Upper lobe of left lung (tissue), 4 donors: ENCODE measurements at regions not wholly inside any gene's neighbourhood (a gene's known extent, or its start where the extent isn't known, plus 50 kb on each side); places are given as distances from the start of the nearest gene placed in this dataset.

Experiments
- EP300 ChIP-seq, 4 donors: sonication (generic); formaldehyde crosslinking; IDR thresholded peaks; one replicate each; pipeline ENCODE4 v1.5.1; 2017; ENCODE audit warnings: antibody characterized with exemption in 4 of 4, control low read depth in 2 of 4
- POLR2A ChIP-seq, 4 donors: fragments of 450-650 bp; IDR thresholded peaks; one replicate each; pipeline ENCODE4 v1.5.1; 2016 to 2017; ENCODE audit warnings: antibody characterized with exemption in 4 of 4, mild to moderate bottlenecking in 2 of 4
- TF ChIP-seq, protein P1 (sequence below), 6 experiments: fragments of 450-650 bp in 4 of 6; fragments of 200-600 bp in 2 of 6; sonication (generic) in 2 of 6; IDR thresholded peaks; one replicate each; pipeline ENCODE4 v1.5.1; 2016 to 2019; ENCODE audit warnings: antibody characterized with exemption in 6 of 6

- TF ChIP-seq, protein P1, sequence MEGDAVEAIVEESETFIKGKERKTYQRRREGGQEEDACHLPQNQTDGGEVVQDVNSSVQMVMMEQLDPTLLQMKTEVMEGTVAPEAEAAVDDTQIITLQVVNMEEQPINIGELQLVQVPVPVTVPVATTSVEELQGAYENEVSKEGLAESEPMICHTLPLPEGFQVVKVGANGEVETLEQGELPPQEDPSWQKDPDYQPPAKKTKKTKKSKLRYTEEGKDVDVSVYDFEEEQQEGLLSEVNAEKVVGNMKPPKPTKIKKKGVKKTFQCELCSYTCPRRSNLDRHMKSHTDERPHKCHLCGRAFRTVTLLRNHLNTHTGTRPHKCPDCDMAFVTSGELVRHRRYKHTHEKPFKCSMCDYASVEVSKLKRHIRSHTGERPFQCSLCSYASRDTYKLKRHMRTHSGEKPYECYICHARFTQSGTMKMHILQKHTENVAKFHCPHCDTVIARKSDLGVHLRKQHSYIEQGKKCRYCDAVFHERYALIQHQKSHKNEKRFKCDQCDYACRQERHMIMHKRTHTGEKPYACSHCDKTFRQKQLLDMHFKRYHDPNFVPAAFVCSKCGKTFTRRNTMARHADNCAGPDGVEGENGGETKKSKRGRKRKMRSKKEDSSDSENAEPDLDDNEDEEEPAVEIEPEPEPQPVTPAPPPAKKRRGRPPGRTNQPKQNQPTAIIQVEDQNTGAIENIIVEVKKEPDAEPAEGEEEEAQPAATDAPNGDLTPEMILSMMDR (IDR thresholded peaks at IDR 0.05), result no peak
- TF ChIP-seq POLR2A (IDR thresholded peaks at IDR 0.05) (no peak), EP300 (IDR thresholded peaks at IDR 0.05) (no peak)
Observed at GRCh38 chr10:90458054-90458453, 399.8 kb downstream of the HTR7 start.
